Thoracic aorta (tissue), 2 donors: ENCODE measurements at regions not wholly inside any gene's neighbourhood (a gene's known extent, or its start where the extent isn't known, plus 50 kb on each side); places are given as distances from the start of the nearest gene placed in this dataset.

Experiments
- ATAC-seq: fragments of 150-250 bp; one replicate; pipeline ENCODE4 v1.8.0; 2017; ENCODE audit warnings: low read depth; ENCODE audit not compliant: insufficient number of reproducible peaks, low FRiP score
- DNase-seq: peaks from one replicate; pipeline ENCODE4 v3.0.0-alpha.2; 2020; ENCODE audit warnings: low spot score
- H3K27ac ChIP-seq, 2 donors: fragments of 200-600 bp; sonication (generic); 1 replicate in 1 of 2; 2 replicates in 1 of 2; pipeline ENCODE4 v1.5.1; 2016; ENCODE audit warnings: mild to moderate bottlenecking in 2 of 2, moderate library complexity in 2 of 2
- H3K27me3 ChIP-seq: fragments of 200-600 bp; sonication (generic); replicated peaks from 2 replicates; pipeline ENCODE4 v1.6.0; 2016; ENCODE audit warnings: mild to moderate bottlenecking; ENCODE audit not compliant: insufficient read depth
- H3K36me3 ChIP-seq: fragments of 200-600 bp; sonication (generic); one replicate; pipeline ENCODE4 v1.5.1; 2016
- H3K4me1 ChIP-seq, 2 donors: fragments of 200-600 bp; sonication (generic); 1 replicate in 1 of 2; 2 replicates in 1 of 2; pipeline versions ENCODE4 v1.5.1 to v1.6.0; 2016; ENCODE audit warnings: low read depth in 2 of 2, mild to moderate bottlenecking in 1 of 2; ENCODE audit not compliant: control insufficient read depth in 1 of 2
- H3K4me3 ChIP-seq: fragments of 200-600 bp; sonication (generic); 2 replicates; pipeline ENCODE4 v1.5.1; 2016; ENCODE audit warnings: mild to moderate bottlenecking
- H3K9me3 ChIP-seq: fragments of 200-600 bp; sonication (generic); 2 replicates; pipeline ENCODE4 v1.5.1; 2016
- CTCF ChIP-seq: fragments of 200-600 bp; sonication (generic); IDR thresholded peaks from one replicate; pipeline ENCODE4 v1.5.1; 2019; ENCODE audit warnings: antibody characterized with exemption

GRCh38 chr12:67752226-67752732, 103.7 kb downstream of the DYRK2 start:
- DNase-seq (no peak), ATAC-seq (no peak)
- no peak for TF ChIP-seq CTCF
- H3K4me1 ChIP-seq = peaks cover 0 to 9% of the 10 kb centered on the region in 2 donors
- H3K9me3 ChIP-seq = no peaks in the 10 kb centered on the region
- H3K36me3 ChIP-seq = no peaks in the 10 kb centered on the region
- no peaks in the 10 kb centered on the region for H3K27me3 ChIP-seq
- H3K4me3 ChIP-seq = no peak overlapping the region
- H3K27ac ChIP-seq = no peak overlapping the region

GRCh38 chr12:67754933-67755697, 106.6 kb downstream of the DYRK2 start:
- Histone ChIP-seq H3K4me3 (peak overlapping the region; percentile 11), H3K4me1 (peaks cover 0 to 9% of the 10 kb centered on the region in 2 donors), H3K27ac (no peak overlapping the region), H3K9me3 (no peaks in the 10 kb centered on the region), H3K27me3 (no peaks in the 10 kb centered on the region), H3K36me3 (no peaks in the 10 kb centered on the region)
- no peak for ATAC-seq
- DNase-seq = no peak
- no peak for TF ChIP-seq CTCF

GRCh38 chr12:67757651-67758050, 109.1 kb downstream of the DYRK2 start:
- no peak for TF ChIP-seq CTCF
- no peaks in the 10 kb centered on the region for H3K9me3 ChIP-seq
- ATAC-seq = no peak
- no peaks in the 10 kb centered on the region for H3K27me3 ChIP-seq
- H3K36me3 ChIP-seq = no peaks in the 10 kb centered on the region
- no peak for DNase-seq
- no peak overlapping the region for H3K27ac ChIP-seq
- H3K4me3 ChIP-seq = no peak overlapping the region
- peaks cover 0 to 9% of the 10 kb centered on the region in 2 donors for H3K4me1 ChIP-seq

GRCh38 chr12:67758119-67758518, 109.6 kb downstream of the DYRK2 start:
- H3K27me3 ChIP-seq = no peaks in the 10 kb centered on the region
- no peaks in the 10 kb centered on the region for H3K36me3 ChIP-seq
- H3K9me3 ChIP-seq = no peaks in the 10 kb centered on the region
- ATAC-seq (no peak), DNase-seq (no peak)
- no peak overlapping the region for H3K4me3 ChIP-seq
- no peak for TF ChIP-seq CTCF
- H3K27ac ChIP-seq = no peak overlapping the region
- peaks cover 0 to 9% of the 10 kb centered on the region in 2 donors for H3K4me1 ChIP-seq

GRCh38 chr12:67758521-67758920, 110.0 kb downstream of the DYRK2 start:
- Histone ChIP-seq H3K27me3 (no peaks in the 10 kb centered on the region), H3K4me3 (no peak overlapping the region), H3K9me3 (no peaks in the 10 kb centered on the region), H3K4me1 (peaks cover 0 to 9% of the 10 kb centered on the region in 2 donors), H3K36me3 (no peaks in the 10 kb centered on the region), H3K27ac (no peak overlapping the region)
- no peak for ATAC-seq
- no peak for TF ChIP-seq CTCF
- DNase-seq = no peak
